ENCODE measurements at regions not wholly inside any gene's neighbourhood (a gene's known extent, or its start where the extent isn't known, plus 50 kb on each side); places are given as distances from the start of the nearest gene placed in this dataset.
"Not testable (repeated sequence)": the region's sequence is repeated elsewhere in the genome, so short reads cannot be mapped to it uniquely, and the experiment has no call there.

- no peak for DNase-seq
These were observed 62.9 kb downstream of the ACKR3 start for GRCh38 chr2:236632295-236633218.

- no peak for DNase-seq
These were observed 63.6 kb downstream of the ACKR3 start for GRCh38 chr2:236633219-236633570.

- DNase-seq = no peak
These were observed 64.3 kb downstream of the ACKR3 start for GRCh38 chr2:236633775-236634560.

- no peak for DNase-seq
These were observed 66.6 kb downstream of the ACKR3 start for GRCh38 chr2:236636261-236636660.

GRCh38 chr2:236636714-236637470, 67.3 kb downstream of the ACKR3 start:
- DNase-seq = no peak

- DNase-seq = no peak
These were observed 68.3 kb downstream of the ACKR3 start for GRCh38 chr2:236637686-236638569.

- no peak for DNase-seq
These were observed 69.1 kb downstream of the ACKR3 start for GRCh38 chr2:236638707-236639106.

GRCh38 chr2:236639461-236640235, 70.0 kb downstream of the ACKR3 start:
- DNase-seq = no peak

GRCh38 chr2:236641051-236641726, 71.6 kb downstream of the ACKR3 start:
- no peak for DNase-seq

- DNase-seq = no peak
These were observed 72.5 kb downstream of the ACKR3 start for GRCh38 chr2:236642125-236642524.

- no peak for DNase-seq
These were observed 73.1 kb downstream of the ACKR3 start for GRCh38 chr2:236642584-236643291.

GRCh38 chr2:236643480-236643879, 73.9 kb downstream of the ACKR3 start:
- DNase-seq = no peak

GRCh38 chr2:236644067-236644466, 74.4 kb downstream of the ACKR3 start:
- DNase-seq = no peak

GRCh38 chr2:236644502-236644911, 74.9 kb downstream of the ACKR3 start:
- no peak for DNase-seq

GRCh38 chr2:236645141-236645540, 75.5 kb downstream of the ACKR3 start:
- DNase-seq = not testable (repeated sequence)

- no peak for DNase-seq
These were observed 76.8 kb downstream of the ACKR3 start for GRCh38 chr2:236646441-236646840.

GRCh38 chr2:236646871-236647270, 77.2 kb downstream of the ACKR3 start:
- DNase-seq = no peak

GRCh38 chr2:236647621-236648020, 78.0 kb downstream of the ACKR3 start:
- no peak for DNase-seq

GRCh38 chr2:236653863-236654262, 84.2 kb downstream of the ACKR3 start:
- DNase-seq = no peak

GRCh38 chr2:236654496-236654895, 84.9 kb downstream of the ACKR3 start:
- DNase-seq = no peak

All from activated CD4-positive, alpha-beta T cell treated with anti-CD3 and anti-CD28 coated beads, Interleukin-2, amount 50 U/mL, for 48 hours (primary cell).